ENCODE measurements at regions not wholly inside any gene's neighbourhood (a gene's known extent, or its start where the extent isn't known, plus 50 kb on each side); places are given as distances from the start of the nearest gene placed in this dataset.
A peak's percentile ranks its signal among the peaks of the same experiment; 100 is the strongest.

DNA sequence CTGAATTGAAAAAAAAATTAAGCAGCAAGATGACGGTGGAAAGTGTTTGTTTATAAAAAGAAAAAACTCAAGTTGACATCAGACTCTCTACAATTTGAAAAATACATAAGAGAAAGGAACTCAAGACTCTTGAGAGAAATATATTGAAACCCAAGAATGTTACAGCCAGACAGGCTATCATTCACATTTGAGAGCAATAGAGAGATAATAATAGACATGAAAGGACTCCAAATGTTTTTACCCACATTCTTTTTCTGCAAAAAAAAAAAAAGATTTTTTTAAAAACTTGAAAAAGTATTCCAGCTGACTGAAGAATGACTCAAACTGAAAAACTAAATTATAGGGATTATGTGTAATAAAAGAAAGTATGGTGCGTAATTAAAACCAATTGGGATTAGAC is 532.4 kb downstream of the INHBA start:
- no peak for DNase-seq (ENCODE audit: low spot score)

DNA sequence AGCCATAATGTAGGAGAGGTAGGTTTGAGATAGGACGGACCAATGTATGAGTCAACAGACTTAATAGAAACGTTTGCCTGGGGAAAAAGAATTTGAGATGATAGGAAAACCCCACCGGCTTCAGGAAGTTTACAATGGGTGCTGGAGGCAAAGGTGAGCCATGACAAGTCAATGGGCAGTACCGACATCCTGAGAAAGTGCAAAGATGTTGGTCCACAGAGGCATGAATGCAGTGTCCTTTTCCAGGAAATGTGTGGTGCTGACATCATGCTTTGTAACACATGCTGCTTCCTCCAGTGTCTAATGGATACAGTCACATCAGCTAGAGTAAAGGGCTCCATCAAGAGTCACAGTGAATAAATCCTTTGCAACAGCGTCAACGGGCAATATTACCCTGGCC is 533.6 kb downstream of the INHBA start:
- DNase-seq (ENCODE audit: low spot score), result no peak

DNA sequence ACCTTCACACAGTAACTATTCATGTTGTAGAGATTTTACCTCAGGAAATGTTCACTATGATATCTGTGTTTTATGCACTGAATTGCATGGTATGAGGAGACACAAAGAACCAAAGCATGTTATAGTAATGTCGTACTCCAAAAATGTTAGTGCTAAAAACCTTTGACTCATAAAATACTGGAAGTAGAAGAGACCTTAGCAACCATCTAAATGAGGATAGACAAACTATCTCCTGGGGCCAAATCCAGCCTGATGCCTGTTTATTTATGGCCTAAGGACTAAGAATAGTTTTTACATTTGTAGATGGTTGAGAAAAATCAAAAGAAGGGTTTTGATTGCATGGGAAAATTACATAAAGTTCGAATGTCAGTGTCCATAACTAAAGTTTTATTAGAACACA is 535.1 kb downstream of the INHBA start:
- DNase-seq (ENCODE audit: low spot score), result no peak

DNA sequence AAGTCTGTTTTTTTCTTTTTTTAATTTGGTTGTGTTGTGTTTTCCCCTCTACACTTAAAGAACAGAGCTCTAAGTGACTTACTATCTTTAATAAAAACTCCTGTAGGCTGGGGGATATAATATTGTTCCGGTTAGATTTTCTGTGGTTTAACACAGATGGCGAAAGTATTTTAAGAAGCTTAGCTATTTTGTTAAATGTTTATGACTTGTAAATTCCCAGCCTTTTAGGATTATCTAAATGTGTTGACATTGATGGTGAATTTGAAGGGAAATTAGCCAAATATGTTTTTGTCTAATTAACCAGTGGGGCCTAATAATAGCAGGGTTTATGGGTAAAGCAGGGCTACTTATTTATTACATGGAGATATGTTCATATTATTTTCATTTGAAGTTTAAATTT is 538.5 kb downstream of the INHBA start:
- no peak for DNase-seq (ENCODE audit: low spot score)

DNA sequence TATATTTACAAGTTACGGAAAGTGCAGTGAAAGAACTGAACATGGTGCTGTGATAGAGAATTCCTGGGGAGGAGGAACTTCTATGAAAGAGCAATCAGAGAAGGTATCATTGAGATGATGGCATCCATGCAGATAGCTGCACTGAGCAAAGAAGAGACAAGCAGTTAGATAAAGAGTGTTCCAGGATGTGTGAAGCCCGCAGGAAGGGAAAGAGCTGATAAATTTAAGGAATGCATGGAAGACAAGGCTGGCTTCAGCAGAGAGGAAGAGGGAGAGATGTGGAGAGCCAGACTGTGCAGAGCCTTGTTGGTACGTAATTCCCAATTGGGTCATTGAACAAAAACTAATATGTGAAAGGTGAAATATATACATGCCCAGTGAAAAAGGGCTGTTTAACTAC is 538.9 kb downstream of the INHBA start:
- no peak for DNase-seq (ENCODE audit: low spot score)

DNA sequence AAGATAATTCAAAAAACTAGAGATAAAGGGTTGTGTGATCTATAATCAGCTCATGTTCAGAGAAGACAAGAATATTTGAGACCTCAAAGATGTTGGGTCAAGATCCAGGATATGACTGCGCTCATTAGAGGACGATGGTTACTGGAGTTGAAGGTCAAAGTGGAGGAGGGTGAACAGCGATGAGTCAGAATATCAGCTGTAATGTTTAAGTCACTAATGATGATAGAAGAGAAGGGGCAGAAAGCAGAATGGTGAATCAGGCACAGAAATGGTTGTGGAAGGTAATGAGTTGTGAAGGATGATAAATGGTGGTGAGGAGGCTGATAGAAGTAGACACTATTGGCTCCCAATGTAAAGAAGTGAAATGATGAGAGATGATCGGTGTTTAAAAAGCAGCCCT is 540.3 kb downstream of the INHBA start:
- DNase-seq (ENCODE audit: low spot score), result no peak

DNA sequence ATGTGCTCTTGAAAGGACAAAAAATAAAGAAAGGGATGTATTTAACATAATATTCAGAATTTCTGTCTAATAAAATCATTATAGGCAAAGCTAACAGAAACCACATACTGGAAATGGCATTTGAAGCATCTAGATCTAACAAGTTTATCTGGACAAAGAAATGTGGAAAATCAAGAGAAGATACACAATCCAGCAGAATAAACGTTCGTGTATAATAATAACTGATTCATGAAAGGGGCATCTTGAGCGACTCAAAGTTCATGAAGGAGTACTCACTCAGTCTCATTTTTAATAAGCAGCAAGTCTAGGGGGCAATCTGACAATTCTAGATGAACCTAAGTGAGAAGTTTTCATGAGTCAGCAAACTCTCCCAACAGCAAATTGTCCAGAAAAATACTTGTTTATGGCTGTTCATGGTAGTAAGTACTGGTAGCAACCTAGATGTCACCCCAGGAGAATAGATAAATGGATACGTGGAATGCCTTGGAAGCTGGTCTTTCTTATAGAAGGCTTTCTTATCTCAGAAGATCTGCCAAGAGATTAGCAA is 541.8 kb downstream of the INHBA start:
- DNase-seq (ENCODE audit: low spot score), result no peak

DNA sequence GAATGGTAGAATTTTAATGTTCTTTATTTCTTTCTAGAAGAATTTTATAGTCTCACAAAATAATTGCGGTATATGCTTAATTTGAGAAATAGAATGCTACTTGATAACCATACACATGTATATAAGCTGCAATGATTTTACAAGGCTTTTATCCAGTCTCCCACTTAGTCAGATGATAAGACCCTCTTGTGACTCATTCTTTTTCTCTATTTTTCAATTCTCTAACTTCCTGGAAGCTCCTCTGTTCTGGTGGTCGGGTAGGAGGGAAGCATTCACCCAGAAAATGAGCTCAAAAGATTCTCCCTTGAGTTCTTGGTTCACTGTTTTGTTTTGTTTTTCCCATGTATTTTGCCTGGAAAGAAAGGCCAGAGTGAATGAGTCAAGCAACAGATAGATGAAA is 546.6 kb downstream of the INHBA start:
- DNase-seq (ENCODE audit: low spot score), result no peak

DNA sequence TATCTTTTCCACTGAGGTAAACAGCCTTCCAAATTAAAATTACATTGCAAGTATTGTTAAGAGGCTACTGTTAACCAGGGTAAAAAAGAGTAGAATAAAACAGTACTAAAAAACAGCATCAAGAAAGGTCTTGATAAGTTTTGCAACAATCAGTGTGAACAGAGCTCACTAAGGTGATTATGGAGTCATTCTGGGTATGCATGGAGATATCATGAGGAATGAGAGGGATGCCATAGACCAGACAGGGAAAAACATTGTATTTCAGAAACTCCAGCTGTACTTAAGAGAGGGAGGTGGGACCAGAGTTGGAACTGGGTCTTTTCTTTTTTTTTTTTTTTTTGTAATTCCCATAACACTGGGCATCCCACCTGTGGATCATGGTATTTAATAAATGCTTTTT is 549.6 kb downstream of the INHBA start:
- no peak for DNase-seq (ENCODE audit: low spot score)

DNA sequence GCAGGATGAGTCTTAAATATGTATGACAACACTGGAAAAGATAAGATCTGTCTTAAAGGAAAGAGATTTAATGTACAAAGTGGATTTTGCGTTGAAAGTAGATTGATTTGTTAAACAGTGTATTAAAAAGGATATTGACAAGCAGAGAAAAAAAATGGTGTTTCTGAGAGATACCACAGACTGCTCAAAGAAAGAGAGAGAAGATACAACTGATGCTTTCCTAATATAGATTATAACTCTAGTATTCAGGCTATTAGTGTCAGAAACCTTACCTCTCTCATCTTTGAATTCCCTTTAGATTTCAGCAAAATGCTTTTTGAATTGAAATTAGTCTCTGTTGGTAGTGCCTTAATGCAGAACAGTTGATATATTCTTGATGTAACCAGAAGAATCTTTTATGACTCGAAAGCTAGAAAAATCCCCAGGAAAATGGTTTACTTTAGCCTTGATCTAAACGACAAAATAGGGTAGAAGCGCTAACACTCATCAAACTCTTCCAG is 550.7 kb downstream of the INHBA start:
- DNase-seq (ENCODE audit: low spot score), result no peak

DNA sequence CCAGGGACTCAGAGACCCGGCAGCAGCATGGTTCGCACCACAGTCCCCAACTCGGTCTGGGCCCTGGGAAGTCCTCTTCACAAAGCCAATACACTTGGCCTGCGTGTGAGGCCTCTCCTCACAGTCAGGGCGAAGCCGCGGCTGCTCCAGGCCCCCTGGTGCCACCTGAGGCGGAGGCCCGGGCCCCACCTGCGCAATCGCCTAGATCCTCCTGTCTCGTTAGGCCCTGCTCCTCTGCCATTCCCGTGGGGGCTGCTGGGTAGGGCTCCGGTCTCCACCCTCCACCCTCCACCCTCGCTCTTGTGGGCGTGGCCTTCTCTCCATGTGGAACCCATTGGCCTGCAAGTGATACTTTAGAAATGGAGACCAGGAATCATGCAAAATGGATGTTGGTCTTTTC is 553.3 kb downstream of the INHBA start:
- no peak for DNase-seq (ENCODE audit: low spot score)

DNA sequence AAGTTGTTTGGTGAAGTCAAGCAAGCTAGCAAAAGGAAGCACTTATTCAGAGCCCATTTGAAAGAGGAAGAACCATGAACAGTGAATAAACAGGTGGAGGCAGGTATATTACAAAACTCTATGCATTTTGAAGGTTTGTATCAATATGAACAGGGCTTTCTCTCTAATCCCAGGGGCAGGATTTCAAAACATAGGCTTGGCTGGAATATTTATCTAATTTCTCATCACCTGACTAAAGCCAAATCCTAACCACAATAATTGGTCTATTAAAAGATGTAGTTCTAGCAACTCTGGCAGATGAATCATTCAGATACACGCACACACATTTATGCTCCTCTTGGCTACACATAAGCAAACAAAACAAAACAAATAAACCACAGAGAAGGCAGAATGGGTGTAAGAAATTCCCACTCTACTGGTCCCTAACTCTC is 554.4 kb downstream of the INHBA start:
- DNase-seq (ENCODE audit: low spot score), result peak; percentile 88

DNA sequence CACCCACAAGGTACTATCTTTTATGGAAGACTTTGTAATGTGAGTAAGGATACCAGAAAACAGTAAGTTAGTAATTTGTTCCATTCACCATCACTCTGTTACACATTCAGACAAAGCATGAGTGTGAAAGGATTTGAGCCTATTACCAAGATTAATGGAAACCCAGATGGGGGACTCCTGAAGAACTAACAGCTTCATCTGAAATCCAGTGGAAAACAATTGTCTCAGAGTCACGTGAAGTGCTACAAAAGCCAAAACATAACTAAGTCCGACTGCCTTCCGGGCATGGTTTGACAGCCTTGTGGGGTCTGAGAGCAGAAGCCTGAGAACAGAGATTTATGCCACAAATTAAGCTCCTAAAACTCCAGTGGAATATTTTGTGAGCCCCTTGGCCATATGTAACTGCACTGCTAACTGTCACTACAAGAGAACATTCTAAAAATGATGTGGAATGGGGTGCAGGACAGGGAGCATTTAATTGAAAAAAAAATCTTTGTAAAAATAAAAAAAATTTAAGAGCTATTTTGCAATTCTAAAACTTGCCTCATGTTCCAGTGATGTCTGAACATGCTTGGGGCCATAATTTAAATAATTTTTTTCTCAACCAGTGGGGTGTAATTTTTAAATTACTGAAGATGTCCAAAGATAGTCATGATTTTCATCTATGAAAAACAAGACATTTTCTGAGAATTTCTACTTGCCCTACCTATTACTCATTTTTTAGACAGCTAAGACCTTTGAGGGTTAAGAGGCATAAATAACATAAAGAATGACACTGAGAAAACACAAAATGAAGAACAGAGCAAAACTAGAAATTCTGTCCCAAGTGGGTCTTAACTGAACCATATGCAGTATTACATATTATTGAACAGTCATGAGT is 555.0 kb downstream of the INHBA start:
- DNase-seq (ENCODE audit: low spot score), result no peak

DNA sequence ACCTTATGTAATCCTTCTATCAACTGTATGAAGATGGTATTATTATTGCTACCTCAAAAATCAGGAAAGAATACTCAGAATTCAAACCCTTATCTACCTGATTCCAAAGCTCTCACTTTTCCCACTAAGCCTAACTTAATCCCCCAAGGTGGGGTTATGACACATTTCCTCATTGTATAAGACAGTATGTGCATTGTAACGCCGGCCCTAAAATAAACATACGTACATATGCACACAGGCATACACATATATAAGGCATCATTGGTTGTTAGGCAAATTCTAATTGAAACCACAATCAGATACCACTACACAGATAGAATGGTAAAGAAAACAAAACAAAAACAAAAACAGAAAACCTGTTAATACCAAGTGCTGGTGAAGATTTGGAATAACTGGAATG is 556.5 kb downstream of the INHBA start:
- DNase-seq (ENCODE audit: low spot score), result no peak

DNA sequence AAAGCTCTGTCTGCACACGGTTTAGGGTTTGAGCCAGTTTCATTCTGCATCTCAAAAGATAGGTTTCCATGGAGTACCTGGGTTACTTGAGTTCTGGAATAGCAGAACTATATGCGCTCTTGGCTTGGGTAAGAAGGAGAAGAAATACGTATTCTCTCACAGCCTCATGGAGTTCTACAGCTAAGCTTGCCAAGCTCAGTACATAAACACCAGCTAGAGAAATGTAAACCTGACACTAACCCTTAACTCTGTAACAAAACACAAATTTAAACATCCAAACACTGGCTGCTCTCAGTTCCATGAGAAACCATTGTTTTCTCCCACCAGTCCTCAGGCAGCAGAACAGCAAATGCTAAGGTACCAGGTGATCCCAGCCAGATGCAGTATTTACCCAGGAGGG is 557.2 kb downstream of the INHBA start:
- no peak for DNase-seq (ENCODE audit: low spot score)

DNA sequence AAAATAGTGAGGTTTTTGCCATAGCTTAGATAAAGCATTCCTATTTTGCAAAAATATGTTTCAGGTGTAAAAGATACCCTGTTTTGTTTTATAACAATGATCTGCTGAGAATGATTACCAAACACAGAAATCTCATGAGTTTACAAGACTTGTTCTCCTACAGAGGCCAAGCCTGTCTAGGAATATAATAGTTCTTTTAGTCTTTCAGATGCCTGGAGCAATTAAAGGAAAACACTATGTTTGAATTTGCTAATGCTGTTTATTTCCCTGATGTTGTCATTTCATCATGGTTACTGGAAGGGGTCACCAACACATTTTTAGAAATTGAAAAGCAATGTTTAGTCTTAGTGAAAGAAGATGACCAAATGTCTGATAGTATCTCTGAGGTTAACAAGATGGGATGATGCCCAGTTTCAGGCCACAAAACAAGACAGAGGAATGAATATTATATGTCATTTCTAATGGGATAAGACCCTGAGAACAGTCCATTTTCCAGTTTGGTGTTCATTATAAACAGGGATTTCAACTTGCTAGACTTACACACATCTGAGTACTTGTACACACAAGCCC is 559.9 kb downstream of the INHBA start:
- no peak for DNase-seq (ENCODE audit: low spot score)

DNA sequence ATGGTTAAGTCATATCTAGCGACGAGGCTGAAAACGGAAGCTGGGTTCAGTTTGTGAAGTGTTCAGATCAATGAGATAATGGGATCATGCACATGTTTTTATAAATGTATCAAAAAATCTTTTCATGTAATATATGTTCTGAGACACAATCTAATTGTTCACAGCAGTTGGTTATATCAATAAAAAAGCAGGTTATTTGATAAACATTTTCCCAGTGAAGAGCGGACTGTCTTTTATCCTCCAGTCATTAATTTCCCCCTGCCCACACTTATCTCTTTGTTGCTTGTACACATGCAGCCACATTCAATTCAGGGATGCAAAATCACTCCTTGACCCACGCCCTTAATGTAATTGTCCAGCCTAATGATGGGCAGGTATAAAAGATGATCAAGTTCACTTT is 563.1 kb downstream of the INHBA start:
- DNase-seq (ENCODE audit: low spot score), result no peak

DNA sequence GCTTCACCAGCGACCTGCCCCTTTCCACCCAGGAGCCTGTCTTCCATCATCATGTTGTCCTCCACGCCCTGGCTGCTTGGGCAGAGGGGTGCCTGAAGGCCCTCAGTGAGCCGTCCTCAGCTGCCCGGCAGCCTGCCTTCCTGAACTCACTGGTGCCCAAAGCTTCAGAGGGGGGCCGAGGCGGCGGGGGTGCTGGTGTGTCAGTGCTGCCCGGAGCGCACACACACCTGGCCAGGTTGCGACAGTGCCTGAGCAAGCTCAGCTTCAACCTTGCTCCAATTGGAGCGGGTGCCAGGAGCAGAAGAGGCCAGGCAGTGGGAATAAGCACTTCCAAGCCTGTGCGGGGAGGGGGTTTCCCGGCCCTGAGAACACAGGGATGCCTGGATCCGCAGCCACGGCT is 566.3 kb downstream of the INHBA start:
- DNase-seq (ENCODE audit: low spot score), result no peak

DNA sequence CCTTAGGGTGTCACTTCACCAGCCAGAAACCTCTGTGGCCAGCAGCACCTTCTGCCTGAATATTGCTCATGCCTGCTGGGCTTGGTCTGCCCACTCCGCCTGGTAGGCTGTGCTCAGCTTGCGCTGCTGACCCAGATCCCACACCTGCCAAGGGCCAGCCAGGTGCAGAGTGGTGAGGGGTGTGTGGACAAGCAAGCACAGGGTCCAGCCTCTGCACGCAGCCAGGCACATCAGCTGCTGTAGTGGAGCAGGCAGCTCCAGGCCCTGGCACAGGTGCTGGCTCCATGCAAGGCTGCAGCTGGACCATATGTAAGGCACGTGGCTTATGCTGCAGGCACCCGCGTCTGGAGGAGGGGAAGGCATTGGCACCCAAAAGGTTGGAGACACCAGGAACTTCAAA is 567.4 kb downstream of the INHBA start:
- no peak for DNase-seq (ENCODE audit: low spot score)

DNA sequence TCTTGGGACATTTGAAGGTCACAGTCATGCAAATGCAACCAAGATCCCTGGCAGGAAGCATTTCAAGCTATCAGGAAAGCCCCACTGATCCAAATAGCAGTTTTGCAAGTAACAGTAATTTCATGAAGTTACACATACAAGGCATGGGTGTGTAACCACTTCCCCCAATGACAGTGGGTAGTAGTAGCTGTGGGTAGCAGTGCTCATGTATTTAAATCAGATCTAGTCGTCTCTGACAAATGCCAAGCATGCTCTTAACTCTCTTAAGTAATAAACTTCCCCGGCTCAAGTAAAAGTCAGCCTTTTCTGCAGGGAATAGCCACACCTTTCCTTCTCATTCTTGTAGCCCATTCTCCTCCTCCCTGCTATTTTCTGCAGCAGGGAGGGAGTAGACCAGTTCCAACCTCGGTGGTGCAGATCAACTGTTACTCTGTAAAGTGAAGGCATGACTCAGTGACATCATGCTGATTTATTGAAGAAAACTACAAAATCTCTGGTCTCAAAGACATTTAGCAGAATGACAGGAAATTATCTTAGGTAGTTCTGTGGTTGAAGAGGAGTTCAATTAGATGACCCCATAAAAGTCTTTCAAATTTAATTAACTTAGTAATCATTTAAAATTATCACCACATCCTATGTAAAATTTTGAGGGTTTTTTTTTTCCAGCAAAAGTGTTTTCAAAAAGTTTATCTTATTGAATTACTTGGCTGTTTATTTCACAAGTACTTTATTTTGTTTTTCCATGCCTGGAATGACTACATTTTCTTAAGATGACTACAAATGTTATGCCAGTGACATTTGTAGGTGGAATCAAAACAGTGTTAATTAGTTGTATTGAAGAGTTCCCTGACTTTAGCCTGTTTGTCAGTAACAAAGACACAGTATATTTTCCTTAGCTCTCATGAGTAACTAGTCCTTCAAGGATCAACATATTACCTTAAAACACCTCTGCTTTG is 568.3 kb downstream of the INHBA start:
- DNase-seq (ENCODE audit: low spot score), result peak; percentile 42

DNA sequence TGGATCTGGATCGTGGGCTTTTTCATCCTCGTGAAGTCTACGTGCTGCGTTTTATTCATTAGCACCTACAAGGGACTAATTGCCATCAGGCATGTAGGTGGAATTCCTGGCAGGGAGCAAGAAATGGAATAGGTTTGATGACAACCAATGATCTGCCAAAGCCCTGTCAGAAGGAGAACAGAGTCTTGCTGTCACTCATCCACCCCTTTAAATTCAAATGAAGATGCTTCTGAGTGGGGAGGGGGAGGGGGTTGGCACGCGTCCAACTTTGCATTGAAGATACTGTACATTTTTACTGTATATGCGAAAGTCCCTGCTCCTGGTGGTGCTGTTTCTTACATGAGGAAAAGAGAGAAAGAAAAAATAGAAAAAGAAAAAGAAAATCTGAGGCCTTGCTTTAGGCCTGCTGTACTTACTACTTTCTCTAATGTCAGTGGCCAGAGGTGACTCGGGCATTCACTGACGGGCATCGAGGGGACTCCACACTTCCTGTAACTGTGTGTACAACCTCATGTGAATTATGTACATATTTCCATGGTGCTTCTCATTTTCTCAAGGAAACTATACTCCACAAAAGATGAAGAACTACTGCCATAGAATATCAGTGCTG is 569.1 kb downstream of the INHBA start:
- no peak for DNase-seq (ENCODE audit: low spot score)

DNA sequence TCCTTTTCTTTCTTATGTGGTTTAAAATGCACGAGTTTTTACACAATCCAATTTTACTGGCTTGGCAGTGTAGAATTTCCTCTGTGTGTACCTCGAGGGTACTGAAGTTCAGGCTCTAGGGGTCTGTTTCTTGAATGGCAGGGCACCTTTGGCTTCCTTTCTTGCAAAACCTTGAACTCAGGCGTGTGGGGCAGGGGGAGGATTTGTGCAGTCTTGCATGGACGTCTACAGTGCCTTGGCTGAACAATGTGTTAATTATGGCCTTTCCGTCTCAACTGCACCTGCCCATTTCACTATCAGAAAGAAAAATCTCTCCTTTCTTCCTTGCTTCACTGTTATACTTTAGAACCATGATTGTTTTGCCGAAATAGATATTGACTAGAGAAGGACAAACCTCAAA is 570.9 kb downstream of the INHBA start:
- no peak for DNase-seq (ENCODE audit: low spot score)

Data from LoVo (cell line).